GF-D8 (cell line): ENCODE measurements at regions not wholly inside any gene's neighbourhood (a gene's known extent, or its start where the extent isn't known, plus 50 kb on each side); places are given as distances from the start of the nearest gene placed in this dataset.
"Not testable (repeated sequence)": the region's sequence is repeated elsewhere in the genome, so short reads cannot be mapped to it uniquely, and the experiment has no call there.

ENCODE experiments used
- DNase-seq: peaks from one replicate; lab custom pipeline; 2025; lab: John Stamatoyannopoulos, UW

GRCh38 chr6:141492521-141493284 lies 640.0 kb upstream of the GJE1 start:
- no peak for DNase-seq

- no peak for DNase-seq
Observed at GRCh38 chr6:141491684-141492083, 641.0 kb upstream of the GJE1 start.

GRCh38 chr6:141490982-141491381 lies 641.7 kb upstream of the GJE1 start:
- DNase-seq = no peak

GRCh38 chr6:141488488-141488887 lies 644.2 kb upstream of the GJE1 start:
- no peak for DNase-seq

- DNase-seq = no peak
Observed at GRCh38 chr6:141486942-141487341, 645.8 kb upstream of the GJE1 start.

GRCh38 chr6:141484711-141485110 lies 648.0 kb upstream of the GJE1 start:
- DNase-seq = no peak

GRCh38 chr6:141483598-141484061 lies 649.1 kb upstream of the GJE1 start:
- no peak for DNase-seq

GRCh38 chr6:141482796-141483597 lies 649.7 kb upstream of the GJE1 start:
- DNase-seq = no peak

- no peak for DNase-seq
Observed at GRCh38 chr6:141475259-141475658, 657.5 kb upstream of the GJE1 start.

GRCh38 chr6:141472162-141472928 lies 660.4 kb upstream of the GJE1 start:
- DNase-seq = no peak

- DNase-seq = no peak
Observed at GRCh38 chr6:141470810-141471209, 661.9 kb upstream of the GJE1 start.

GRCh38 chr6:141467881-141468280 lies 664.8 kb upstream of the GJE1 start:
- DNase-seq = no peak

GRCh38 chr6:141467041-141467440 lies 665.7 kb upstream of the GJE1 start:
- no peak for DNase-seq

- DNase-seq = no peak
Observed at GRCh38 chr6:141464896-141465295, 667.8 kb upstream of the GJE1 start.

GRCh38 chr6:141464490-141464889 lies 668.2 kb upstream of the GJE1 start:
- DNase-seq = no peak

- no peak for DNase-seq
Observed at GRCh38 chr6:141463237-141463977, 669.3 kb upstream of the GJE1 start.

- no peak for DNase-seq
Observed at GRCh38 chr6:141460743-141461484, 671.8 kb upstream of the GJE1 start.

GRCh38 chr6:141460245-141460644 lies 672.5 kb upstream of the GJE1 start:
- DNase-seq = not testable (repeated sequence)

GRCh38 chr6:141457984-141458383 lies 674.7 kb upstream of the GJE1 start:
- not testable (repeated sequence) for DNase-seq

GRCh38 chr6:141452354-141452686 lies 680.4 kb upstream of the GJE1 start:
- no peak for DNase-seq
